HL-60 (cell line): ENCODE measurements at regions not wholly inside any gene's neighbourhood (a gene's known extent, or its start where the extent isn't known, plus 50 kb on each side); places are given as distances from the start of the nearest gene placed in this dataset.
A peak's percentile ranks its signal among the peaks of the same experiment; 100 is the strongest.
"Not testable (repeated sequence)": the region's sequence is repeated elsewhere in the genome, so short reads cannot be mapped to it uniquely, and the experiment has no call there.

Experiments used
- DNase-seq, 2 experiments: peaks; one replicate each; pipeline ENCODE4 v3.0.0-alpha.2; 2010 to 2020; ENCODE audit warnings: low read depth in 1 of 2, low spot score in 1 of 2
- H3K27ac ChIP-seq: fragments of 250-450 bp; sonication (Bioruptor Pico); replicated peaks from 2 replicates; pipeline ENCODE4 v1.5.1; 2020; ENCODE audit warnings: mild to moderate bottlenecking, moderate library complexity
- H3K27me3 ChIP-seq: fragments of 250-450 bp; sonication (Bioruptor Pico); 2 replicates; pipeline ENCODE4 v1.5.1; 2021; ENCODE audit warnings: mild to moderate bottlenecking, moderate library complexity; ENCODE audit not compliant: insufficient read depth, poor library complexity, severe bottlenecking
- H3K4me3 ChIP-seq: replicated peaks from 2 replicates; pipeline ENCODE4 v1.5.1; 2011; ENCODE audit warnings: mild to moderate bottlenecking, control low read depth, low read length; ENCODE audit not compliant: insufficient read depth
- CTCF ChIP-seq: IDR thresholded peaks from one replicate; pipeline ENCODE4 v1.5.1; 2011; ENCODE audit warnings: low read length, control low read depth, inconsistent platforms; ENCODE audit not compliant: insufficient read depth
- GABPA ChIP-seq: IDR thresholded peaks from 2 replicates; pipeline ENCODE4 v1.6.1; 2012; ENCODE audit warnings: low read depth
- POLR2AphosphoS5 ChIP-seq: IDR thresholded peaks from 2 replicates; pipeline ENCODE4 v1.6.1; 2012; ENCODE audit warnings: low read depth
- REST ChIP-seq: IDR thresholded peaks from 2 replicates; pipeline ENCODE4 v1.6.1; 2012; ENCODE audit warnings: low read depth; ENCODE audit not compliant: insufficient replicate concordance
- SPI1 ChIP-seq: IDR thresholded peaks from 2 replicates; pipeline ENCODE4 v1.6.1; 2012; ENCODE audit warnings: low read depth, mild to moderate bottlenecking, borderline replicate concordance

- Histone ChIP-seq H3K27me3 (no peaks in the 10 kb centered on the region), H3K4me3 (no peak overlapping the region), H3K27ac (no peak overlapping the region)
- DNase-seq: peak; percentile 36 to 42
- TF ChIP-seq SPI1: no peak
- TF ChIP-seq REST: no peak
- TF ChIP-seq POLR2AphosphoS5: no peak
- no peak for TF ChIP-seq CTCF
- TF ChIP-seq GABPA: no peak
Measured at GRCh38 chr1:157335056-157335455, 196.9 kb upstream of the ETV3 start.

GRCh38 chr1:157334041-157334440, 195.8 kb upstream of the ETV3 start:
- Histone ChIP-seq H3K27ac (no peak overlapping the region), H3K27me3 (peaks cover 2% of the 10 kb centered on the region), H3K4me3 (no peak overlapping the region)
- TF ChIP-seq SPI1 (peak; percentile 60), REST (no peak)
- no peak for DNase-seq

- DNase-seq, H3K27ac ChIP-seq, H3K4me3 ChIP-seq, H3K27me3 ChIP-seq: not testable (repeated sequence)
Measured at GRCh38 chr1:157330177-157330576, 192.0 kb upstream of the ETV3 start.

- H3K27me3 ChIP-seq, DNase-seq, H3K27ac ChIP-seq, H3K4me3 ChIP-seq: not testable (repeated sequence)
Measured at GRCh38 chr1:157328120-157328519, 189.9 kb upstream of the ETV3 start.

- Histone ChIP-seq H3K4me3 (no peak overlapping the region), H3K27me3 (peaks cover 2% of the 10 kb centered on the region), H3K27ac (no peak overlapping the region)
- DNase-seq: no peak
- TF ChIP-seq POLR2AphosphoS5 (no peak), GABPA (no peak), CTCF (no peak), SPI1 (no peak), REST (no peak)
Measured at GRCh38 chr1:157326173-157326859, 188.1 kb upstream of the ETV3 start.
